Renal cortical epithelial cell (primary cell): ENCODE measurements at regions not wholly inside any gene's neighbourhood (a gene's known extent, or its start where the extent isn't known, plus 50 kb on each side); places are given as distances from the start of the nearest gene placed in this dataset.

Source experiments
- DNase-seq: peaks from one replicate; pipeline ENCODE4 v3.0.0-alpha.2; 2011; ENCODE audit warnings: low read depth

DNA sequence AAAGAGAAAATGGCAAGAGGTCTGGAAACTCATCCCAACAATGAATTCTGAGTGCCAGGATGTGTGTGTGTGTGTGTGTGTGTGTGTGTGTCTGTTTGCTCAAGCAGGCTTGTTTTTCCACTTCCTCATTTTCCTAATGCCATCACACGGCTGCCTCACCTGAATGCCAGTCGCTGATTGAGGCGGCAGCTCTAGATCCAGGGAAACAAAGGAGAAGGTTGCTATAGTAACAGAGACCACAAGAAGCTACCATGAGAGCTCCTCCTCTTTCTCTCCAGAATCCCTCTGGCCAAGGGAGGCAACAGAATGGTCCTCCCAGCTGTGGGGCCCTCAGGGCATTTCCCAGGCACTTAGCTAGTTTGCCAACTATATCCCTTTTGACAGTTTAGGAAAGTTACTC lies 241.1 kb upstream of the TSHZ2 start:
- no peak for DNase-seq

DNA sequence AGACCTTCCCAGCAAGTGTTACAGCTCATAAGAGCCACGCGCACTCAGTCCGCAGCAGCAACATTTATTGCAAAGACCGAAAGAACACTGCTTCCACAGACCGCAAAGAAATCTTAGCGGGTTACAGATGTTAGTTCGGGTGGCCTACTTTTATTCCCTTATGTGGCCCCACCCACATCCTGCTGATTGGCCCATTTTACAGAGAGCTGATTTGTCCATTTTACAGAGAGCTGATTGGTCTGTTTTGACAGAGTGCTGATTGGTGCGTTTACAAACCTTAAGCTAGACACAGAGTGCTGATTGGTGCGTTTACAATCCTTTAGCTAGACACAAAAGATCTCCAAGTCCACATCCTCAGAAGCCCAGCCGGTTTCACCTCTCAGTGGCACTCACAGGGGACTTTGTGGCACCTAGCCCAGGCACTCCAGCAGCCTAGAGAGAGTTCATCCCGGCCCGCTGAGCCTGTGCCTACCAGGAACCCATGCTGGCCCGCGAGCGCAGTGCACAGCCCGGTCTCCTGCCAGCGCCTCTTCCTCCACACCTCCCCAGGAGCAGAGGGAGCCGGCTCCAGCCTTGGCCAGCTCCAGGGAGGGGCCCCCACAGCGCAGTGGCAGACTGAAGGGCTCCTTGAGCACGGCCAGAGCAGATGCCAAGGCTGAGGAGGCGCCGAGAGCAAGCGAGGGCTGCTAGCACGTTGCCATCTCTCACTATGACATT lies 244.3 kb upstream of the TSHZ2 start:
- DNase-seq, result no peak

DNA sequence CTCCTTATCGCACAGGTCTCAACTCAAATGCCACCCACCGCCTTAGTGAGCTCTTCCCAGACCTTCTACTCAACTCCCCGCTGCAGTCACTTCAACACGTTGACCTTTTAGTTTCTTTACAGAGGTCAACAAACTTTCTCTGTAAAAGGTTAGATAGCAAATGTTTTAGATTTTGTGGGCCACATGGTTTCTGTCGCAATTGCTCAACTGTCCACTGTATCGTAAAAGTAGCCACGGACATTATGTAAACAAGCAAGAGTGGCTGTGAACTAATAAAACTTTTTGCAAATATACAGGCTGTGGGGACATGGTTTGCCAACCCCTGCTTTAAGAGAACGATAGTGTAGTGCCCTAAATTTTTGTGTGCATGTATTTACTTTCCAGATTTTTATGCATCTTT lies 247.6 kb upstream of the TSHZ2 start:
- DNase-seq, result no peak

DNA sequence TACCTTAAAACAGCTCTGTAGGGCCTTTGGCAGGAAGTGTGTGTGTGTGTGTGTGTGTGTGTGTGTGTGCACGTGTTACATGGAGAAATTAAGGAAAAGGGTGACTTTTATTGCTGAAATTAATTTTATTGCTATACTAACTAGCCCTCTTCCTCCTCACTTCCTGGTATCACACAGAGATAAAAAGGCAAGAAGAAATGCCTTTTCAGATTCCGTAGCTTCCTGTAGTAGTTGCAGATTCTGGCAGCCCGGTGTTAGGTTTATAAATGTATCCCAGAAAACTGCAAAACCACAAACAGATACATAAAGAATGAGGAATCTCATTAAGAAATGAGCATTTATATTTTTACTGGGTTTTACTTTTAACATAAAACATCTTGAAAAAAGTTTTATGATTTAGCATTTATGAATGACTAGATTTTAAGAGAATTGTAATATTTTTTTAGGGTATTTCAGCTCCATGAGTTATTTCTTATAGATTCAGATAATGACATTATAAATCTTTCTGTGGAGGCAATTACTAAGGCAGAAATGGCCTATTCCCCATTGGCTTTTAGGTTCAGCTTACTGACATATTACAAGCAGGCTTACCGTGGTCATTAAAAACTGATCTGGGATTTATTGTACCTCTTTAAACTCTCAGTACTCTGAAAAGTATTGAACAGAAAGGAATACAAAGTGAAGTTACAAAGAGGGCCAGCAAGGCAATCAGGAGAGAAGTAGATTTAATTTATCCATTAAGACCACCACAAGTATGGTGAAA lies 249.1 kb upstream of the TSHZ2 start:
- DNase-seq, result no peak

DNA sequence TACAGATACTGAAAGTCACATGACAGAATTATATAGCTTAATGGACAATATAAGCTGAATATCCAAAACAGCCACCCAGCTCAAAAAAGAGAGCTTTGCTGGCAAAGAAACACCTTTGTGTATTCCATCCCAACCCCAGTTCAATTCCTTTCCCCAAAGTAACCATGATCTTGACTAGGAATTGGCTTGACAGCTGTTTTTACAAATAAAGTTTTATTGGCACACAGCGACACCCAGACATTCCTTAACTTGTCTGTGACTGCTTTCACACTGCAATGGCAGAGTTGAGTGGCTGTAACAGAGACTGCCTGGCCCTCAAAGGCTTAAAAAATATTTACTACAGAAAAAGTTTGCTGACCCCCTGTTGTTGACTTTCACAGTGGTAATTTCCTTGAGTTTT lies 264.0 kb upstream of the TSHZ2 start:
- no peak for DNase-seq

DNA sequence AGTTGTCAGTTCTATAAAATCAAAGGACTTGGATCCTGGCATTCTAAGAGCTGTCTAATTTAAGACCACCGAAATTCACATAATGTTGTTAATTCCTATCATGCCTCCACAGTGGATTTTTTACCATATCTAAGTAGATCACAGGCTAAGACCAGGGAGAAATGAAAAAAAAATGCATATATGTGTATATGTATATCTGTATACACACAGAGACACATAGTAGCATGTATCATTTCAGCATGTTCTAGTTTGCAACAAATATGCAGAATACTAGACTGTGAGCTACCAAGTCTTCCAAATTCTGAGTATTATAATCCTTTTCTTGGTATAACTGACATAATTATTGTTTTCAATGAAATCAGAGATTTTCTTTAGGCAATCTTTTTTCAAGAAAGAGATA lies 267.6 kb upstream of the TSHZ2 start:
- no peak for DNase-seq

DNA sequence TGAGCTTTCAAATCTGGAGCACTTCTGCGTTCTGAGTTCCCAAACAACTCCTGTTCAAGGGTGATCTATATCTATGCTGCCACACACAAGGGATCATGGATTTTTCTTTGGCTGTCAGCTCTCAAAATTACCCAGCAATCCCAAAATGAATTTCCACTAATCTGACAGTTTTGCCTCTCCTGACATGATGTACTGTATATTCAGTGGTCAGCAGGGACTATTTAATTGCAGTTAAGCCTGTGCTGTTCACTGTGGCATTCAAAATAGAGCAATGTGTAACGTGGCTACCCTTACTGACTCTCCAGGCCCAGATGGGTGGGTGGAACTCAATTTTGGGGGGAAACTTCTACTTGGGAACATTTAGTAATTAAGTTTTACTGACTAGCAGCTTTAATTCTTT lies 283.8 kb upstream of the TSHZ2 start:
- no peak for DNase-seq

DNA sequence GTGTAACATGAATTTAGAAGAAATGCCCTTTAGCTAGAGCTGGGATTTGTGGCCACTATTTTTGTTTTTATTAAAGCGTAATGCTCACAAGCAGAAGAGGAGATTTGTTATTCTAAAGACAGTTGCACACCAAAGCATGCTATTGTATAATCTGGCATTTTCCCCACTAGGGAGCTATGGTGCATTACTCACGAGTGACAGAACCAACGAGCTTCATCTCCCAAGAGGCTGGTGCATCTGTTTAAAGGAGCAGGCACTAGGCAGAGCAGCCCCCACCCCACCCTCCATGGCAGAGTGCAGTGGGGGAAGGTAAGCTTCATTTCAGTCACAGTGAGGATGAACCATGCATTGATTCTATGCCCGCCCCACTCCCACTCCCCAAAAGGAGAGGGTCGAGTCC lies 287.3 kb upstream of the TSHZ2 start:
- DNase-seq, result no peak

DNA sequence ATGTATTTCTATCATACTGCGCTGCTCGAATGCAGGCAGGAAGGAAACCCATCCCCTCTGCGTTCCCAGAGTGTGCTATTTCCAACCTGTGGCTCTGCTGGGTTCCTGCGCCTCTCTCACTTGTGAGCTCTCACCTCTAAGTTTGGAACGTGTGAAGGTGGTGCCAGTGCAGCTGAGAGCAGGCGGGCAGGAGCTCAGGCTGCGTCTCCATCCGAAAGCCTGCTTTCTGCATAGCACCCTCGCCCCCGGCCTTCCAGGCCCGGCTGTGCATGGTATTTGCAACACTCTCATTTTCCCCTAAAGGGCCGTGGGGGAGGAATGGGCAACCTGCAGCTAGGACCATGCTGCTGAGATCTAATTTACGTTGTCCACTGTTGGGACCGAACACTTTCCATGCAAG lies 288.0 kb upstream of the TSHZ2 start:
- no peak for DNase-seq

DNA sequence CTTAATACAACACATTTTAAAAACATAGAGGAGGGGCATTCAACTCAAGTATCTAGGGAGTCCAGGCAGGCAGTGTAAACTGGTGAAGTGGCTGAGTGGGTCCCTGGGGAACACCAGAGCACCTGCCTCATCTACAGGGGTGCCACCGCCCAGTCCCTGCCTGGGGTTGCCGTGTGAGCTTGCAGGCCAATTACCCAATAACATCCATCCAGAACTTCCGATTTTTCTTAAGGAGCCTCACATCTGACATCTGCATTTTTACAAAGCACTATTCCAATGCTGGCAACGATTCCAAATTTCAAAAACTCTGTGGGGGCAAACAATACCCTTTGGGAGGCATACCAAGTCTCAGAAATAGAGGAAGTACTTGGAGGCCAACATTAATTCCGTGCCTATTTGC lies 288.4 kb upstream of the TSHZ2 start:
- no peak for DNase-seq

DNA sequence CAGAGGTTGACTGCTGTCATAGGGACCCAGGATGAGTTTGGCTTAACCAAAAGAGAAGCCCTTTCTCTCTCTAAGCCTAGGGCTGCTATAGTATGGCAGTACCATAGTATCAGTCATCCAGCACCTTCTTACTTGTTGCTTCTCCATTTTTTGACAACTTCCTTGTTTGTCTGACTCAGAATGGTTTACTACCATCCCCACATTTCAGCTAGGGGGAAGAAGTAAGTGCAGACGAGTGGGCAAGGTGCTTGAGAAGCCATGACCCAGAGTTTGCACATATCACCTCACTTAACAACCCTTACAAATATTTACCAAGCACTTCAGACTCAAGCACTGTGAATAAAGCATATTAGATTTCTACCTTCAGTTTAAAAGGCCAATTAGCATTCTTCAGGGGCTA lies 289.9 kb upstream of the TSHZ2 start:
- no peak for DNase-seq

DNA sequence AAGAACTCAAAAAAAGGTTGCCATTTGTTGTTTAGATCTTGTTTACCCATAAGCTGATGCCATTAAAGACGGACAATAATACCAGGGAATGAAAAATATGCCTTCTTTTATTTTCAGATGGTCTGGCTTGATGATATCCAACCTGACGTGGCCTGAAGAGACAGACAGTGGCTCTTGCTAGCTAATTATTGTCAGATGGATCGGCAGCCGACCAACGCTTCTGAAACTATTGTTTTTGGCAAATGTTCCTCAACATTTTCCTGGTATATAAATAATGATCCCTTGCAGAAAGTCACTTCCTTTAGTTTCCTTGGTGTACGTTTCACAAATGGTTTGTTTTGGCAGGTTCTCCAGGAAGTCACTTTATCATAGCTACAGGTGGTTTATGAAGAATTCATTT lies 290.9 kb upstream of the TSHZ2 start:
- DNase-seq, result no peak

DNA sequence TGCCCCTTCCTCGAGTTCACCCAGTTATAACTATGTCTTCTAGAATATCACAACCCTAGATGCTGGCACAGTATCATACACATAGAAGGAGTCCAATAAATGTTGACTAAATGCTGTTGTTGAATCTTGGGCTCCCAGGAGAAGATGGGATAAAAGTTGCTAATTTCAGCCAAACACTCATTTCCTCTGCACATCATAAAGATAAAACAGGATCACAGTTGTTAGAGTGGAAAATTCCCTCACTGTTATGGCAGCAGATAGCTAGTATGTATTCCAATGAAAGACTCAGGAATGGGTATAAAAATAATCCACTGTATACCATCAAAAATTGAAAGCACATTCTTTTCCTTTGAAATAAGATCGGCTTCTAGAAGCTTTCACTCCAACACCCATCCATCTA lies 294.9 kb upstream of the TSHZ2 start:
- no peak for DNase-seq

DNA sequence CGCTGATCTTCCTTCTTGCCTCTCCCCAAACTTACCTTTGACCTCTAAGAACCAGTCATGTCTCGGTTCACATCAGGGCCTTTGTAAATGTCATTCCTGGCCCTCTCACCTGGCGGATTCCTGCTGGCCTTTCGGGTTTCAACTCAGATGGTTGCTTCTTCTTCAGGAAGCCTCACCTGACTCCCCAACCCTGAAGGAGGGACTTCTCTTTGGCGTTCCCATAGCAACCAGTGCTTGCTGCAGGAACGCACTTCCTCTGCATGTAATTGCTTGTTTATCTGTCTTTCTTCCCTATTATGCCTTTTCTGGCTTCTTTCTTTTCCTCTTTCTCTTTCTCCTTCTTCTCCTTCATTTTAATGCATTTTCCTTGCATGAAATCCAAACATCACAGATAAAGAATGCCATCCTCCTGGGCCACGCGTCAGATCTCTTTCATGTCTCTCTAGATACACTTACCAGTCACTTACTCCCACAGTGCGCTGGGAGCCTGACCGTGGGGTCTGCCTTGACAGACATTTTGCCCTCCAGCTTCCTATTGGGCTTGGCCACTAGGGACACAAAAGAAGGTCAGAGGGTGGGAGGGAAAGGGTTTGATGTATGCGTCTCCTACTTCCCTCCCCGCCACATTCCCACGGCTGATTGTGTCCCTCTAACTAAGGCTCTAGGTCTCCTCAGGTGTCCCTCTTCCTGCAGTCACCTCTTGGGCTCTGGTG lies 295.7 kb upstream of the TSHZ2 start:
- no peak for DNase-seq

DNA sequence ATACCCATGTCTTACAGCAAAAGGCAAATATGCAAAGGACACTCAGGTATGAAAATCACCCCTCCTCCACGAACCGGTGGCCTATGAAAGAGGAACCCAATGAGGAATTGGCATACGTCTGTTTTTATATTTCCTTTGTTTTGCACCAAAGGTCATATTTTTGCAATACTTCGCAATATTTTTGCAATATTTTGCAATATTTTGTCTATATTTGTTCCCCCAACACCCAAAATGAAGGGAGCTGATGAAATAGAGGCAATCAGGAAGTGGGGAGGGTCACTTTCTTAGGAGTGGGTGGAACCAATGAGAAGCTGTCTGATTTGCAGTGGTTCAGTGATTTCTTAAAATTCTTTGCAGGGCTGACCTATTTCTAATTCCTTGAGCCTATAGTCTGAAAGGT lies 296.8 kb upstream of the TSHZ2 start:
- no peak for DNase-seq

DNA sequence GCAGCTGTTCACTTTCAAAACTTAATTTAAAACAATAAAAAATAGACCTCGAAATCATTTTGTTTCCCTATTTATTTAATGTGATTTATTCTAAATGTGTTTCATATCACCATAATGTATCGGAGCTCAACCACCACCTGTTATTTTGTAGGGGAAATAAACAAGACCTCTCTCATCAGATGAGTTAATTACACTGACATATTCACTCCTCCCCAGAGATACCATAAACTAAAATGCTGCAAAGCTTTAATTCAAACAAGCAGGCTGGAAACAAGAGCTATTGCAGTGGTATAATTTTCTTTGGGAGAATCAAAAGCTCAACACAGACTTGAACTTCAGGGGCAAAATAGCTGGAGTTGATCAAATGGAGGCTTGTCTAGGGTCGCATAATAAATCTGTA lies 303.5 kb upstream of the TSHZ2 start:
- no peak for DNase-seq

DNA sequence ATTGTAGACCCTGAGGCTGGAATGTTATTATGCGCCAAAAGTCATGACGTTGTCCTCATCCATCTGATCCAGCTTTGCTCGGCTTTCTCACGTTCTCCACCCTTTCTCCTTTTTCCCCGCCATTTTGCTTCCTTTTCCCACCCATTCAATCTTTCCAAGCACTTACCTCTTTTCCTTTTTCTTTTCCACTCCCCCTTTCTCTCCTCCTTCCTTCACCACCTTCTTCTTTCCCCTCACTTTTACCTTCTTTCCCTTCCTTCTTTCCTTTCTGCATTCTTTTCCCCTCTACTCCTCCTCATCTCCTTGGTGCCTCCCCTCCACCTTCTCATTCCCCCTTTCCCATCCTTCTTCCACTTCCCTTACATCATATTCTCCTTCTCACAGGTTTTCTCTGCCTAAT lies 304.8 kb upstream of the TSHZ2 start:
- DNase-seq, result no peak

DNA sequence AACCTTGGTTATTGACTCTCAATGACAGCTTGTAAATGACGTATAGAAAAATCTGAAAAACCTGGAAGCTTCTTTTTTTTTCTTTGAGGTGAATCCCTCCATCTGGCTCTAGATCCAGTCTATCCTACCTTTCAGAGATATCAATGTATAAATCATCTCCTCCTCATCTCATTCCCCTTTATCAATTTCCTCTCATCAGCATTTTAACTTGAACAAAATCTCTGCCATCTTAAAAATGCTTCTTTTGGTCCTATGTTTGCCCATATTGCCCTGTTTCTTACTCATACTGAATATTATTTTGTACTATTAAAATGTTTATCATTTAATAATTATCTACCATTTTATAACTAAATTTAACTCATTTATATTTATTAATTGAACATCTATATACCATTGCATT lies 306.7 kb upstream of the TSHZ2 start:
- DNase-seq, result no peak

DNA sequence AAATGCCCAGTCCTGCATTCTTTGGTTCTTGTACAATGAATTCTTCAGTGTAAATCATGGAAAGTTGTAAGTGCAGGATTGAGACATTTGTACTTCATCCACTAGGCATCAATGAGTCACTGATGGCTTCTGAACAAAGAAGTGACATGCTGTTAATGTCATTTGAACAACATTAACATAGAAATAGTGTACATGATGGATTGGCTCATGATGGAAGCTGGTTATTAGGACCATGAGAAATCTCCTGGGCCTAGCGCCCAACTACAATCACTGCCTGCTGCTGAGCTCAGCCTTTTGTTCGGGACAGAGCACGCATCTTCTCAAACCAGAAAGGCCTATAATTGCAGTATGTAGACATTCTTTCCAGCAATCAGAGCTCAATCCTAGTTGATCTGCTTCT lies 316.8 kb upstream of the TSHZ2 start:
- no peak for DNase-seq

DNA sequence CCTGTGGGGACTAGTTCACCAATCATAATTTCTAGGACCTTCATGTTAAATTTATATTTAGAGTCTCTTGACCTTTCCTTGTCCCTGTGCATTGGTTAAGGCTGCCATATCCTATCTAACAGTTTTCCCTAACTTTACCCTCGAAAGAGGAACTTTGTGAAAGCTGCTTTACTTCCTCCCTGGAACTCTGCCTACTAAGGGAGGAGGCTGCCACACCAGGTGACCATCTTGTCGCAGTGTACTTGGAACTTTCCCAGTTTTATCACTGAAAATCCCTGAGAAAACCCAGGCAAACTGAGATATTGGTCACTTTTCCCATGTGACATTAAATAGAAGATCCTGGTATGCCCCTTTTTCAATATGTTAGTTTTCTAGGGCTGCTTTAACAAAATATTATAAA lies 317.6 kb upstream of the TSHZ2 start:
- DNase-seq, result no peak

DNA sequence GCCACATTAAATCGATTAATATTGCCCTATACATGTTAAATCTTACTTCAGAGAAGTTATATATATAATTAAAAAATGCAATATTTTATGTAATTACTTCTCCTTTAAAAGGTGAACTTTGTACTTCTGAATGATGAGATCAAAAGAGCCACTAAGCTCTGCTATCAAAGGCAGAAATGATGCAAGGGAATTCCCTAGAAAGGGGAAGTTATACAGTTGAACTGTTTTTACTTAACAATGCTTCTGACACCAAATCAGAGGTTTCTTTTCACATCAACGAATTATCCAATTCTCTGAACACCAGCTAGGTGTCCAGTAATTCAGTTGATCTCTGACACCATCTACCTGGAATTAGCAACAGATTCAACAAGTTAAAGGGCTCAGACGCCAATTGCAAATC lies 319.9 kb upstream of the TSHZ2 start:
- no peak for DNase-seq

DNA sequence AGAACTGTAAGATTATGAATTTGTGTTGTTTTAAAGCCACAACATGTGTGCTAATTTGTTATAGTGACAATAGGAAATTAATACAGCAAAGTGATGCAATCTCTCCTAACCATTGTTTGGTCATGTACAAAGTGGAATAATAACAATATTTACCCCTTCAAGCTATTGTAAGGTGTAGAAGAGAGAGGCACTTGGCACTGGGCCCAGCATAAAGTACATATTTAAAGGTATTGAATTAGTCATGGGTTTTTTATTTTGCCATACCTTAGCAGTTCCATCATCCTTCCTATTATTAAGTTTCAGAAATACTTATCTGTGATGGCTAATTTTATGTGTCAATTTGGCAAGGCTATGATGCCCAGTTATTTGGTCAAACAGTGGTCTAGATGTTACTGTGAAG lies 322.4 kb upstream of the TSHZ2 start:
- DNase-seq, result no peak

DNA sequence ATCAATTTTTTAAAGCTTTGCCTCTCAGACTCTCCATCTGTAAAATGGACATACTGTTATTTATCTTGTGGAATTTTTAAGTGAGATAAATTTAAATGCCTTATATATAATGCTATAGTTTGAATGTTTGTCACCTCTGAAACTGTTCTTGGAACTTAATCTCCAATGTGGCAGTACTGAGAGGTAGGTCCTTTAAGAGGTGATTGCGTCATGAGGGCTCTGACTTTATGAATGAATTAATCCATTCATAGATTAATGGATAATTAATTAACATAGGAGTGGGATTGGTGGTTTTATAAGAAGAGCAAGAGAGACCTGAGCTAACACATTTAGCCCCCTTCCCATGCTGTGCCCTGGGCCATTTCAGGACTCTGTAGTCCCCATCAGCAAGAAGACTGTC lies 326.3 kb upstream of the TSHZ2 start:
- no peak for DNase-seq
